T-cell (primary cell): ENCODE measurements at regions not wholly inside any gene's neighbourhood (a gene's known extent, or its start where the extent isn't known, plus 50 kb on each side); places are given as distances from the start of the nearest gene placed in this dataset.

Experiments
- ATAC-seq, 4 experiments: fragments of 200-7000 bp in 3 of 4; fragments of 150-1000 bp in 1 of 4; cut with Tn5 transposase; replicated peaks in 1 of 4; 1 replicate in 3 of 4; 2 replicates in 1 of 4; pipeline ENCODE4 v1.10.0; 2021; ENCODE audit warnings: moderate library complexity in 3 of 4, mild to moderate bottlenecking in 2 of 4, moderate number of reproducible peaks in 1 of 4
- CTCF ChIA-PET, 2 donors: fragments of 300-600 bp; sonication (Branson Sonifier 250); formaldehyde crosslinking; loops; one replicate each; lab custom pipeline; 2022; ENCODE audit warnings: antibody characterized with exemption in 2 of 2; lab: Charles Lee
- POLR2A ChIA-PET, 2 donors: fragments of 300-600 bp; sonication (Branson Sonifier 250); formaldehyde crosslinking; loops; one replicate each; lab custom pipeline; 2022; ENCODE audit warnings: antibody characterized with exemption in 2 of 2; lab: Charles Lee
- DNase-seq, 35 experiments: peaks; one replicate each; pipeline versions ENCODE4 v3.0.0 to v3.0.0-alpha.2; 2013 to 2023
- H3K27ac ChIP-seq: one replicate; pipeline ENCODE4 v1.5.1; 2013; ENCODE audit warnings: low read length
- H3K27me3 ChIP-seq, 2 experiments: replicated peaks in 1 of 2; 1 replicate in 1 of 2; 2 replicates in 1 of 2; pipeline versions ENCODE4 v1.6.1 to v1.7.0; 2013; ENCODE audit warnings: low read length in 1 of 2, mixed read lengths in 1 of 2; ENCODE audit not compliant: control insufficient read depth in 2 of 2, insufficient read depth in 2 of 2; ENCODE audit errors: extremely low read depth in 1 of 2
- H3K36me3 ChIP-seq, 2 donors: 1 replicate in 1 of 2; 2 replicates in 1 of 2; pipeline versions ENCODE4 v1.6.1 to v1.7.0; 2013; ENCODE audit warnings: low read length in 1 of 2; ENCODE audit not compliant: control insufficient read depth in 2 of 2, insufficient read depth in 1 of 2; ENCODE audit errors: extremely low read depth in 1 of 2
- H3K4me1 ChIP-seq, 2 experiments: 1 replicate in 1 of 2; 2 replicates in 1 of 2; pipeline versions ENCODE4 v1.6.1 to v1.7.0; 2013; ENCODE audit warnings: low read length in 2 of 2, mixed read lengths in 1 of 2; ENCODE audit not compliant: insufficient read depth in 2 of 2, control insufficient read depth in 1 of 2; ENCODE audit errors: extremely low read depth in 1 of 2
- H3K4me3 ChIP-seq, 2 donors: 1 replicate in 1 of 2; 2 replicates in 1 of 2; pipeline versions ENCODE4 v1.5.1 to v1.7.0; 2013; ENCODE audit warnings: mild to moderate bottlenecking in 2 of 2, low read length in 1 of 2, moderate library complexity in 1 of 2; ENCODE audit not compliant: control insufficient read depth in 1 of 2; ENCODE audit errors: extremely low read depth in 1 of 2
- H3K9me3 ChIP-seq: 2 replicates; pipeline ENCODE4 v1.7.0; 2013
- H3K27ac Mint-ChIP-seq, 2 donors: one replicate each; pipeline ENCODE4 v1.8.0; 2020 to 2021; ENCODE audit warnings: mild to moderate bottlenecking in 2 of 2, mixed read lengths in 2 of 2
- H3K27me3 Mint-ChIP-seq, 2 donors: one replicate each; pipeline ENCODE4 v1.8.0; 2021 to 2022; ENCODE audit warnings: mixed read lengths in 2 of 2
- H3K36me3 Mint-ChIP-seq: one replicate; pipeline ENCODE4 v1.8.0; 2021; ENCODE audit warnings: mixed read lengths
- H3K4me1 Mint-ChIP-seq, 3 donors: one replicate each; pipeline ENCODE4 v1.8.0; 2020 to 2022; ENCODE audit warnings: mixed read lengths in 3 of 3, mild to moderate bottlenecking in 1 of 3
- H3K4me3 Mint-ChIP-seq, 3 donors: one replicate each; pipeline ENCODE4 v1.8.0; 2020 to 2022; ENCODE audit warnings: mild to moderate bottlenecking in 3 of 3, mixed read lengths in 3 of 3, moderate library complexity in 3 of 3
- H3K9me3 Mint-ChIP-seq, 3 donors: one replicate each; pipeline ENCODE4 v1.8.0; 2020 to 2022; ENCODE audit warnings: mixed read lengths in 3 of 3
- WGBS: methylation state at CpG from one replicate; pipeline ENCODE4 v1.1.5; 2013; ENCODE audit warnings: missing lambda C conversion rate; ENCODE audit not compliant: insufficient coverage; 5-methylcytosine and 5-hydroxymethylcytosine counted together

DNA sequence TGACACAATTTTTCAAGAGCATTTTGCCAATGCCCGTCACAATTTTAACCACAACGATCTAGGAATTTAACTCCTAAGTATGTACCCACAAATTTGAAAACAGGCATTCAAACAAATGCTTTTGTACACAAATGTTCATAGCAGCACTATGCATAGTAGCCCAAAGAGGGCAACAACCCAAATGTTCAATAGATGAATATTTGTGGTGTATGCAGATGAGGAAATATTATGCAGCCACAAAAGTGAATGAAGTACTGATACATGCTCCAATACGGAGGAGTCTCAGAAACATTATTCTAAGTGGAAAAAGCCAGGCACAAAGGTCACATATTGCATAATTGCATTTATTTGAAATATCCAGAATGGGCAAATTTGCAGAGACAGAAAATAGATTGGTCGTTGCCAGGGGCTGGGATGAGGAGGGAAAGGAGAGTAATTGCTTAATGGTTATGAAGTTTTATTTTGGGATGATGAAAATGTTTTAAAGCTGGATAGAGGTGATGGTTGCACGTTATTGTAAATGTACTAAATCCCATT lies 117.2 kb downstream of the PXDC1 start:
- no peak overlapping the region for H3K4me3 Mint-ChIP-seq
- Histone ChIP-seq H3K27ac (no peak overlapping the region), H3K4me1 (no peaks in the 10 kb centered on the region), H3K36me3 (no peaks in the 10 kb centered on the region), H3K27me3 (peaks cover 0 to 18% of the 10 kb centered on the region in 2 experiments), H3K4me3 (no peak overlapping the region), H3K9me3 (no peaks in the 10 kb centered on the region)
- H3K27me3 Mint-ChIP-seq = peaks cover 4 to 6% of the 10 kb centered on the region in 2 donors
- ATAC-seq (no peak), DNase-seq (no peak)
- H3K36me3 Mint-ChIP-seq = no peaks in the 10 kb centered on the region
- no peak overlapping the region for H3K27ac Mint-ChIP-seq
- CTCF ChIA-PET = no interaction called here
- H3K4me1 Mint-ChIP-seq = no peaks in the 10 kb centered on the region
- 71% methylated on average over 4 of the region's 5 CpGs for WGBS
- POLR2A ChIA-PET = no interaction called here
- H3K9me3 Mint-ChIP-seq = no peaks in the 10 kb centered on the region

DNA sequence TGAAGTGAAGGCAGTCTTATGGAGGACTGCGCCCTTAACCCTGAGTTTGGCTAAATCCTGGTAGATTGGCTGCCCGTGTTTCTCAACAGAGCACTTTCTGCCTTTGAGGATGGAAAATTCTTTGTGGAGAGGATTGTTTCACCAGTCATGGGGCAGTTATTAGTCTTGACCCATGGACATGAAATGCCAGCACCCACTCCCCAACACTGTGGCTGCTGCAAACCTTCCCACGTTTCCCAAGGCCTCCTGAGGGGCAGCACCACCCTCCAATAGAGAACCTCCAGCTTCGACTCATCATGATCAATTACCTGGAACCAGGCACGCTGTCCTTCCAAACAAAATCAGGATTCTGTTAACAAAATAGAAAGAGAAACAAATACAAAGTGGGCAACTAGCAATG lies 117.8 kb downstream of the PXDC1 start:
- POLR2A ChIA-PET = no interaction called here
- no peak for DNase-seq
- no peak overlapping the region for H3K4me3 Mint-ChIP-seq
- peaks cover 4 to 6% of the 10 kb centered on the region in 2 donors for H3K27me3 Mint-ChIP-seq
- Histone ChIP-seq H3K27ac (no peak overlapping the region), H3K9me3 (no peaks in the 10 kb centered on the region), H3K36me3 (no peaks in the 10 kb centered on the region), H3K4me1 (peaks cover 4% of the 10 kb centered on the region in 2 experiments), H3K4me3 (no peak overlapping the region), H3K27me3 (peaks cover 0 to 21% of the 10 kb centered on the region in 2 experiments)
- no peaks in the 10 kb centered on the region for H3K9me3 Mint-ChIP-seq
- CTCF ChIA-PET = no interaction called here
- no peaks in the 10 kb centered on the region for H3K36me3 Mint-ChIP-seq
- H3K4me1 Mint-ChIP-seq = peaks cover 0 to 3% (median 2%) of the 10 kb centered on the region in 3 donors
- no peak for ATAC-seq
- WGBS = 72% methylated on average over 2 of the region's 5 CpGs
- H3K27ac Mint-ChIP-seq = no peak overlapping the region

DNA sequence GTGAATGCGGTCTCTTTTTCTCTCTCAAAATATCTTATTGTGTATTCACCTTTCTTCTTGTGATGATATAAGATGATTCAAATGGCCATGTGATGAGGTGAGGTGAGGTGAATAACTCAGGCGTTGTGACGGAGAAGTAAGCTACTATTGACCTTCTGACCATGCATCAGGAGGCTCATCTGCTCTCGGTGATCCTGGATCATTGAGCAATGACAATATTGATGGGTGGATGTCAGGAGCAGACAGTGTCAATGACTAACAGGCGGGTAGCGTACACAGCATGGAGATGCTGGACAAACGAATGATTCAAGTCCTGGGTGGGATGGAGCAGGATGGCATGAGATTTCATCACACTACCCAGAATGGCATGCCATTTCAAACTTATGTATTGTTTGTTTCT lies 119.6 kb downstream of the PXDC1 start:
- Histone ChIP-seq H3K27me3 (peaks cover 0 to 31% of the 10 kb centered on the region in 2 experiments), H3K36me3 (no peaks in the 10 kb centered on the region), H3K4me3 (no peak overlapping the region), H3K9me3 (no peaks in the 10 kb centered on the region), H3K27ac (no peak overlapping the region), H3K4me1 (peaks cover 6 to 12% of the 10 kb centered on the region in 2 experiments)
- CTCF ChIA-PET = no interaction called here
- Mint-ChIP-seq H3K36me3 (no peaks in the 10 kb centered on the region), H3K4me3 (no peak overlapping the region), H3K9me3 (no peaks in the 10 kb centered on the region), H3K4me1 (peaks cover 2 to 12% (median 10%) of the 10 kb centered on the region in 3 donors), H3K27me3 (peaks cover 4 to 17% of the 10 kb centered on the region in 2 donors), H3K27ac (no peak overlapping the region)
- WGBS = 77% methylated on average over 3 of the region's 7 CpGs
- no peak for DNase-seq
- no peak for ATAC-seq
- POLR2A ChIA-PET = no interaction called here

DNA sequence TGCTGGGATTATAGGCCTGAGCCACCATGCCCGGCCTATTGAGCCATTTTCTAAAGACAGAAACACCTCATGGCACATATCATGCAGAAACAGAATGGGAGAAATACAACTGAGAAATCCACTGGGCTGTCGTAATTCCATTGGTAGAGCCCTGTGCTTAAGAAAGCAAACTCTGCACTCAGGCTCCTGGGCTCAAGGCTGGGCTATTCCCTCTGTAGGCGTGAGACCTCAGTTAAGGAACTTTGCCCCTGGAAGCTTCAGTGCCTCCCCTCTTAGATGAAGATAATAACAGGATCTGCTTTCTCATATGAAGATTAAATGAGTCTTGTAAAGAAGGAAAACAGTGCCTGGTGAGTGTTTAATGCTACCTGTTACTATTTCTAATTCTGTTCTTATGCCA lies 120.3 kb downstream of the PXDC1 start:
- Histone ChIP-seq H3K4me3 (no peak overlapping the region), H3K4me1 (peaks cover 6 to 12% of the 10 kb centered on the region in 2 experiments), H3K9me3 (no peaks in the 10 kb centered on the region), H3K36me3 (no peaks in the 10 kb centered on the region), H3K27ac (no peak overlapping the region), H3K27me3 (peaks cover 0 to 31% of the 10 kb centered on the region in 2 experiments)
- ChIA-PET CTCF (no interaction called here), POLR2A (no interaction called here)
- Mint-ChIP-seq H3K4me1 (peaks cover 2 to 12% (median 10%) of the 10 kb centered on the region in 3 donors), H3K27me3 (peaks cover 4 to 17% of the 10 kb centered on the region in 2 donors), H3K36me3 (no peaks in the 10 kb centered on the region), H3K9me3 (no peaks in the 10 kb centered on the region), H3K27ac (no peak overlapping the region), H3K4me3 (no peak overlapping the region)
- WGBS = 73% methylated on average over 2 of the region's 3 CpGs
- DNase-seq (no peak), ATAC-seq (no peak)

DNA sequence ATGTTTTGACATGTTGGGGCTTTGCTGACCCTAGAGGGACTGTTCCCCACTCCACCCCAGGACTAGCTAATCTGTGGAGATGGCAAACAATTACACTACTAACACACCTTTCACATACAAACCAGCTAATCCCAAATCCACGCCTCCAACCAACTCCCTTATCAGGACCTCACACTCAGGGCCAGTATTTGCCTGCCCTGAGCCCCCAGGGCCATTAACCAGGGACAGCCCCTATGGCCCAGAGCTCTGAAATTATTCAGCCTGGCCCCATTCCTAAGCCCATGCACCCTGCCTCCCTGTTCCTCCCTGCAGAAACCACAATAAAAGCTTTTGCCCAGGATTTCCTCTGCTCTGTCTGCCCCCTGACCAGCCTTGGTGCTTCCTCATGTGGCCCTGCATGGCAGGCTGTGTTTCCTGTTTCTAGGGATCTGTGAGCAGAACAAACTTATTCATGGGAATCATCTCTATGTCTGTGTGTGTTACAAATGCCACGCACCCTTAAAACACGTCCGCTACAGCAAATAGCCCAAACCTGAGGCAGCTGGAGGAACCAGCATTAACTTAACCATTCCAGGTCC lies 121.2 kb downstream of the PXDC1 start:
- DNase-seq = no peak
- CTCF ChIA-PET = no interaction called here
- no peaks in the 10 kb centered on the region for H3K9me3 Mint-ChIP-seq
- no peaks in the 10 kb centered on the region for H3K36me3 ChIP-seq
- H3K4me3 Mint-ChIP-seq = no peak overlapping the region
- POLR2A ChIA-PET = interaction anchor here in 1 of 2 donors (0.7 kb wide), 1 partner anchor 71 kb away, joined by 3 read pairs; no protein-coding TSS in a partner anchor
- no peaks in the 10 kb centered on the region for H3K9me3 ChIP-seq
- ATAC-seq = no peak
- peaks cover 6 to 12% of the 10 kb centered on the region in 2 experiments for H3K4me1 ChIP-seq
- H3K27ac Mint-ChIP-seq = no peak overlapping the region
- H3K27me3 Mint-ChIP-seq = peaks cover 8 to 19% of the 10 kb centered on the region in 2 donors
- H3K27ac ChIP-seq = no peak overlapping the region
- peaks cover 0 to 33% of the 10 kb centered on the region in 2 experiments for H3K27me3 ChIP-seq
- H3K4me3 ChIP-seq = no peak overlapping the region
- no peaks in the 10 kb centered on the region for H3K36me3 Mint-ChIP-seq
- H3K4me1 Mint-ChIP-seq = peaks cover 2 to 12% (median 10%) of the 10 kb centered on the region in 3 donors
- WGBS = 63% methylated on average over 1 of the region's 4 CpGs

DNA sequence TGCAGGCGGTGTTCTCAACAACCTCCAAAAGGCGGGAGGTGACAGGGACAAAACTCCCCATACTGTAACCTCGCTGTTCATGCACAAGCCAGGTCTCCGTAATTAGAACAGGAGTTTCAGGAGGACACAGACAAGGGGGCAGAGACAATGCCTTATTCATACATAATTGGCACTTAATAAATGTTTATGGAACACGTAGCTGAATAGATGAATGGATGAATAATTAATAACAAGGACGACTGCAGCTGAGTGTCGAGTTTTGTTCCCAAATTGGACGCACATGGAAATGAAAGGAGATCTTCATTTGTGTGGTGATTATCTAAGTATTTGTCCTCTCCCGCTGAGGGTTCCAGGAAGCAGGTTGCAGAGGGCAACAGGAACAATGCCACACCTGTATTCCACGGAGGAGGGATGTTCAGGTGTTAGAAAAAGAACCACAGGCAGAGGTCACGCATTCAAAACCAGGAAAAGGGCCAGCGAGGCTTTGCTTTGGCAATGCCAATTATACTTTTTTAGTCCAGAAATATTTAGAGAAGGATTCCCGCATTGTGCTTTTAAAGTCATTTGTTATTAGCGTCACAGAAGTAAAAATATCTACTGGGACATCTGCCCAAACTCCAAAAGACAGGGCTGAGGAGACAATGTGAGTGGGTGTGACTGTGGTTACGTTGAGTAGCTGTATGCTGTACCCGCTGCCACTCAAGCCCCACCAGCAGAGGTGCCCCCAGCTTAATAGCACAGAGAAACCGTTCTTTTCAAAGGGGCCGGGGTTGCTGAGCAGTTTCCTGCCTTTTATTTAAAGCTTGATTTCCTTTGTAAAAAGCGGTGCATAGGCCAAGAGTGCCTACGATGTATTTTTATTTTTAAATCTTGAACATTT lies 123.3 kb downstream of the PXDC1 start:
- peak in 14 of 35 experiments; percentile 4 to 35 (median 13) for DNase-seq
- peaks cover 18 to 32% of the 10 kb centered on the region in 2 donors for H3K27me3 Mint-ChIP-seq
- H3K27me3 ChIP-seq = peaks cover 0 to 48% of the 10 kb centered on the region in 2 experiments
- CTCF ChIA-PET = no interaction called here
- peaks cover 5 to 24% (median 21%) of the 10 kb centered on the region in 3 donors for H3K4me1 Mint-ChIP-seq
- H3K4me3 ChIP-seq = peak overlapping the region in 1 of 2 donors; percentile 38
- H3K27ac Mint-ChIP-seq = peak overlapping the region in 1 of 2 donors; percentile 39
- no peaks in the 10 kb centered on the region for H3K9me3 Mint-ChIP-seq
- H3K9me3 ChIP-seq = no peaks in the 10 kb centered on the region
- ATAC-seq = peak; percentile 65 to 79 (median 70)
- WGBS = 39% methylated on average over 9 of the region's 20 CpGs
- peaks cover 14 to 16% of the 10 kb centered on the region in 2 experiments for H3K4me1 ChIP-seq
- H3K4me3 Mint-ChIP-seq = peak overlapping the region in 1 of 3 donors; percentile 6
- POLR2A ChIA-PET = no interaction called here
- no peaks in the 10 kb centered on the region for H3K36me3 Mint-ChIP-seq
- H3K27ac ChIP-seq = no peak overlapping the region
- H3K36me3 ChIP-seq = no peaks in the 10 kb centered on the region
